H9 (cell line): ENCODE measurements at regions not wholly inside any gene's neighbourhood (a gene's known extent, or its start where the extent isn't known, plus 50 kb on each side); places are given as distances from the start of the nearest gene placed in this dataset.

ENCODE experiments used
- DNase-seq: peaks from one replicate; pipeline ENCODE4 v3.0.0-alpha.2; 2017
- H2AFZ ChIP-seq: one replicate; pipeline ENCODE4 v1.6.1; 2013; ENCODE audit warnings: mild to moderate bottlenecking, low read length, control low read depth, moderate library complexity
- H2AK5ac ChIP-seq: 2 replicates; pipeline ENCODE4 v1.6.1; 2013; ENCODE audit warnings: low read length, control low read depth, mixed read lengths; ENCODE audit not compliant: insufficient read length
- H2BK120ac ChIP-seq: one replicate; pipeline ENCODE4 v1.6.1; 2013; ENCODE audit warnings: low read depth, mild to moderate bottlenecking, low read length, control low read depth, inconsistent platforms; ENCODE audit not compliant: poor library complexity, severe bottlenecking
- H2BK12ac ChIP-seq: 2 replicates; pipeline ENCODE4 v1.6.1; 2013; ENCODE audit warnings: low read length, control low read depth, mixed read lengths, low read depth; ENCODE audit not compliant: insufficient read length
- H2BK15ac ChIP-seq: 2 replicates; pipeline ENCODE4 v1.6.1; 2013; ENCODE audit warnings: low read depth, low read length, control low read depth
- H2BK20ac ChIP-seq: one replicate; pipeline ENCODE4 v1.6.1; 2013; ENCODE audit warnings: low read depth, mild to moderate bottlenecking, low read length, control low read depth, inconsistent platforms; ENCODE audit not compliant: poor library complexity, severe bottlenecking
- H2BK5ac ChIP-seq: 2 replicates; pipeline ENCODE4 v1.6.1; 2013; ENCODE audit warnings: low read length, control low read depth, mixed read lengths; ENCODE audit not compliant: insufficient read length
- H3K14ac ChIP-seq: 2 replicates; pipeline ENCODE4 v1.6.1; 2013; ENCODE audit warnings: low read length, control low read depth; ENCODE audit not compliant: insufficient read depth
- H3K18ac ChIP-seq: 2 replicates; pipeline ENCODE4 v1.6.1; 2013; ENCODE audit warnings: low read depth, mild to moderate bottlenecking, mixed read lengths, low read length, control low read depth; ENCODE audit not compliant: insufficient read length
- H3K23ac ChIP-seq: 2 replicates; pipeline ENCODE4 v1.6.1; 2013; ENCODE audit warnings: low read length, control low read depth, mixed read lengths, low read depth; ENCODE audit not compliant: insufficient read length
- H3K23me2 ChIP-seq: 2 replicates; pipeline ENCODE4 v1.6.1; 2013; ENCODE audit warnings: low read depth, mild to moderate bottlenecking, mixed read lengths, low read length, control low read depth; ENCODE audit not compliant: insufficient read length, poor library complexity, severe bottlenecking
- H3K27ac ChIP-seq: 2 replicates; pipeline ENCODE4 v1.5.1; 2013; ENCODE audit warnings: low read length, control low read depth, mixed read lengths, low read depth; ENCODE audit not compliant: insufficient read length
- H3K27me3 ChIP-seq: 2 replicates; pipeline ENCODE4 v1.6.1; 2013; ENCODE audit warnings: low read length, control low read depth, inconsistent platforms; ENCODE audit not compliant: insufficient read depth
- H3K4ac ChIP-seq: 2 replicates; pipeline ENCODE4 v1.6.1; 2013; ENCODE audit warnings: low read depth, mild to moderate bottlenecking, control low read depth, inconsistent platforms, low read length, moderate library complexity
- H3K4me1 ChIP-seq: 2 replicates; pipeline ENCODE4 v1.6.1; 2013; ENCODE audit warnings: low read length, control low read depth, inconsistent platforms; ENCODE audit not compliant: insufficient read depth
- H3K4me2 ChIP-seq: 2 replicates; pipeline ENCODE4 v1.6.1; 2013; ENCODE audit warnings: low read length, control low read depth, mixed read lengths; ENCODE audit not compliant: insufficient read length, insufficient read depth
- H3K56ac ChIP-seq: 2 replicates; pipeline ENCODE4 v1.6.1; 2013; ENCODE audit warnings: low read depth, mild to moderate bottlenecking, mixed read lengths, low read length, control low read depth; ENCODE audit not compliant: insufficient read length
- H3K79me1 ChIP-seq: 2 replicates; pipeline ENCODE4 v1.6.1; 2013; ENCODE audit warnings: low read depth, mild to moderate bottlenecking, moderate library complexity, low read length, control low read depth, inconsistent platforms; ENCODE audit not compliant: insufficient read depth, poor library complexity, severe bottlenecking
- H3K79me2 ChIP-seq: 2 replicates; pipeline ENCODE4 v1.6.1; 2013; ENCODE audit warnings: low read length, control low read depth, inconsistent platforms; ENCODE audit not compliant: insufficient read depth
- H3K9ac ChIP-seq: 2 replicates; pipeline ENCODE4 v1.6.1; 2013; ENCODE audit warnings: low read length, control low read depth, mixed read lengths; ENCODE audit not compliant: insufficient read length; ENCODE audit errors: extremely low read depth
- H3K9me3 ChIP-seq: one replicate; pipeline ENCODE4 v1.6.1; 2013; ENCODE audit warnings: low read depth, low read length, inconsistent platforms; ENCODE audit not compliant: control insufficient read depth
- H3T11ph ChIP-seq: one replicate; pipeline ENCODE4 v1.6.1; 2013; ENCODE audit warnings: mild to moderate bottlenecking, low read length, control low read depth, inconsistent platforms
- H4K20me1 ChIP-seq: one replicate; pipeline ENCODE4 v1.6.1; 2013; ENCODE audit not compliant: control insufficient read depth, insufficient read length, insufficient read depth
- H4K5ac ChIP-seq: 2 replicates; pipeline ENCODE4 v1.6.1; 2013; ENCODE audit warnings: low read depth, mild to moderate bottlenecking, mixed read lengths, low read length, control low read depth; ENCODE audit not compliant: insufficient read length
- H4K8ac ChIP-seq: replicated peaks from 2 replicates; pipeline ENCODE4 v1.6.1; 2013; ENCODE audit warnings: low read length, control low read depth, mixed read lengths, low read depth; ENCODE audit not compliant: insufficient read length
- H4K91ac ChIP-seq: 2 replicates; pipeline ENCODE4 v1.6.1; 2013; ENCODE audit warnings: low read depth, mild to moderate bottlenecking, moderate library complexity, mixed read lengths, low read length, control low read depth; ENCODE audit not compliant: insufficient read length
- H3K27ac Mint-ChIP-seq, 3 experiments: 2 replicates in 2 of 3; 3 replicates in 1 of 3; pipeline ENCODE4 v1.8.0; 2020 to 2021; ENCODE audit warnings: mixed read lengths in 3 of 3, mild to moderate bottlenecking in 1 of 3, moderate library complexity in 1 of 3
- H3K27me3 Mint-ChIP-seq: 2 replicates; pipeline ENCODE4 v1.8.0; 2021; ENCODE audit warnings: low read depth, mild to moderate bottlenecking, moderate library complexity, mixed read lengths
- H3K36me3 Mint-ChIP-seq, 3 experiments: 2 replicates in 2 of 3; 3 replicates in 1 of 3; pipeline ENCODE4 v1.8.0; 2020 to 2021; ENCODE audit warnings: low read depth in 3 of 3, mixed read lengths in 3 of 3; ENCODE audit not compliant: insufficient read depth in 1 of 3
- H3K4me1 Mint-ChIP-seq, 2 experiments: 2 replicates each; pipeline ENCODE4 v1.8.0; 2020; ENCODE audit warnings: mixed read lengths in 2 of 2
- H3K4me3 Mint-ChIP-seq, 2 experiments: 2 replicates in 1 of 2; 3 replicates in 1 of 2; pipeline ENCODE4 v1.8.0; 2020 to 2021; ENCODE audit warnings: mild to moderate bottlenecking in 2 of 2, mixed read lengths in 2 of 2, moderate library complexity in 1 of 2
- H3K9me3 Mint-ChIP-seq, 2 experiments: 2 replicates in 1 of 2; 3 replicates in 1 of 2; pipeline ENCODE4 v1.8.0; 2020; ENCODE audit warnings: mild to moderate bottlenecking in 2 of 2, mixed read lengths in 2 of 2, moderate library complexity in 1 of 2
- WGBS: extraction: QIAGEN DNeasy Blood & Tissue Kit; methylation state at CpG from one replicate; pipeline ENCODE4 v1.1.7; 2013; ENCODE audit warnings: missing lambda C conversion rate, low lambda C conversion rate, mixed read lengths; ENCODE audit not compliant: insufficient read length; ENCODE audit errors: extremely low coverage; 5-methylcytosine and 5-hydroxymethylcytosine counted together
- TF ChIP-seq, protein P1 (sequence below): fragments of 200-600 bp; sonication (generic); conservative IDR thresholded peaks from 3 replicates; pipeline ENCODE4 v1.8.0; 2021; ENCODE audit warnings: antibody characterized with exemption, mild to moderate bottlenecking

DNA sequence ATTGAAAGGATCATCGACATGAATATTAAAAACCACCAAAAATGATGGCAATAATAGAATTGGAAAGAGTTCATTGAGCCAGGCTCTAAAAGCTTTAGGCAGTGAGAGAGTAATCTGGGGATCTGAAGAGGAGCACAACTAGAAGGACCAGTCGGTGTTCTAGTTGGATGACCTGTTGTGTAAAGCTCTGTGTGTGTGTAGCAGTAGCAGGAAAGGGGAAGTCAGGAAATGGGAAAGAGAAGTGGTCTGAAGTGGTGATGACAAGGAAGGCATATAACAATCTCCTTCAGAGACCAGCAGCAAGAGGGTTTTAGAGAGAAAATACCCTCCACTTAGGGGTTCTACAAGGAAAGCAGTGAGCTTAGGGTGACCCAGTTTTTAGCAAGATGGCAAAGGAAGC lies 539.2 kb downstream of the HTR7 start:
- Histone ChIP-seq H3K23ac (no peak overlapping the region), H3K27me3 (no peaks in the 10 kb centered on the region), H4K20me1 (no peaks in the 10 kb centered on the region), H3K4me1 (peaks cover 3% of the 10 kb centered on the region; the same call in 1 of the 2 replicates), H3K14ac (no peak overlapping the region), H2AFZ (no peak overlapping the region), H3K4me2 (no peak overlapping the region), H2BK120ac (no peak overlapping the region), H3K18ac (no peak overlapping the region), H2BK5ac (no peak overlapping the region), H3T11ph (no peak overlapping the region), H3K56ac (no peak overlapping the region), H3K79me1 (no peaks in the 10 kb centered on the region), H2AK5ac (no peak overlapping the region), H2BK15ac (no peak overlapping the region), H3K9me3 (no peaks in the 10 kb centered on the region), H3K27ac (no peak overlapping the region), H2BK20ac (no peak overlapping the region), H3K4ac (no peak overlapping the region), H4K5ac (no peak overlapping the region), H4K91ac (no peak overlapping the region), H3K9ac (no peak overlapping the region), H3K23me2 (no peaks in the 10 kb centered on the region), H2BK12ac (no peak overlapping the region), H3K79me2 (no peaks in the 10 kb centered on the region), H4K8ac (no peak overlapping the region)
- no CpG with 5 or more reads among the region's 2 CpGs for WGBS
- Mint-ChIP-seq H3K9me3 (no peaks in the 10 kb centered on the region), H3K27me3 (no peaks in the 10 kb centered on the region; the same call in 1 of the 2 replicates), H3K4me3 (no peak overlapping the region), H3K27ac (peak overlapping the region; percentile 31 to 75 (median 32); a peak in 6 of 7 replicates), H3K4me1 (peaks cover 35% of the 10 kb centered on the region in 2 experiments), H3K36me3 (no peaks in the 10 kb centered on the region; a peak in 1 of 7 replicates)
- TF ChIP-seq, protein P1, sequence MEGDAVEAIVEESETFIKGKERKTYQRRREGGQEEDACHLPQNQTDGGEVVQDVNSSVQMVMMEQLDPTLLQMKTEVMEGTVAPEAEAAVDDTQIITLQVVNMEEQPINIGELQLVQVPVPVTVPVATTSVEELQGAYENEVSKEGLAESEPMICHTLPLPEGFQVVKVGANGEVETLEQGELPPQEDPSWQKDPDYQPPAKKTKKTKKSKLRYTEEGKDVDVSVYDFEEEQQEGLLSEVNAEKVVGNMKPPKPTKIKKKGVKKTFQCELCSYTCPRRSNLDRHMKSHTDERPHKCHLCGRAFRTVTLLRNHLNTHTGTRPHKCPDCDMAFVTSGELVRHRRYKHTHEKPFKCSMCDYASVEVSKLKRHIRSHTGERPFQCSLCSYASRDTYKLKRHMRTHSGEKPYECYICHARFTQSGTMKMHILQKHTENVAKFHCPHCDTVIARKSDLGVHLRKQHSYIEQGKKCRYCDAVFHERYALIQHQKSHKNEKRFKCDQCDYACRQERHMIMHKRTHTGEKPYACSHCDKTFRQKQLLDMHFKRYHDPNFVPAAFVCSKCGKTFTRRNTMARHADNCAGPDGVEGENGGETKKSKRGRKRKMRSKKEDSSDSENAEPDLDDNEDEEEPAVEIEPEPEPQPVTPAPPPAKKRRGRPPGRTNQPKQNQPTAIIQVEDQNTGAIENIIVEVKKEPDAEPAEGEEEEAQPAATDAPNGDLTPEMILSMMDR: no peak
- DNase-seq: no peak
